ENCODE measurements at regions not wholly inside any gene's neighbourhood (a gene's known extent, or its start where the extent isn't known, plus 50 kb on each side); places are given as distances from the start of the nearest gene placed in this dataset.

DNA sequence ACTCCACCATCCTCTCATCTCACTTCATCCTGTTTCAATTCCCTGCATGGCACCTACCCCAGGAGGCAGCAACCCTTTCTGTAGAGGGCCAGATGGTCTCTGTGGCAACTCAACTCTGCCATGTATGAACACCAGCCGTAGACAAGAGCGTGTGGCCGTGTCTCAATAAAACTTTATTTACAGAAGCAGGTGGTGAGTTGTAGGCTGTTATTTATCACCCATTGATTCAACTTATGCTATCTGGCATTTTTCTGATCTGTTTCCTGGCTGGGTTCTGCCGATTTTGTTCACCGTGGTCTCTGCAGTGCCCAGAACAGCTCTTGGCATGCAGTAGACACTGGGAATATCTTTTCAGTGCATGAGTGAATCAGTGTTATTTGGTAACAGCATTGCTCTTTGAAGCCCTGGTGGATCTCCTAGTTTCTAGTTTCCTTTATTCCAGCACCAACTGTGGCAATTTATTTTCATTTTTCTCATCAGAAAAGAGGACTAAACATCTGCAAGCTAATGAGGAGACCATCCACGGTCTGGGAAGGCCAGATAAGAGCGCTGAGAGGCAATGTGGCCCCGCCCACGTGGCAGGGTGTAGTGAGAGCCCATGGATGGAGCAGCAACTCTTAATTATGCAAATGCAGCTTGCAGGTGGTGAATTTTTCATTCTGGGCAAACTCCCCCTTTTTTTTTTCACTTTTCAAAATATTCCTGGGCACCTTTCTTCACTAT, 77.9 kb downstream of the CTSL start:
- no peak for TF ChIP-seq POLR2A (IDR thresholded peaks at IDR 0.05)
- TF ChIP-seq, protein P1, sequence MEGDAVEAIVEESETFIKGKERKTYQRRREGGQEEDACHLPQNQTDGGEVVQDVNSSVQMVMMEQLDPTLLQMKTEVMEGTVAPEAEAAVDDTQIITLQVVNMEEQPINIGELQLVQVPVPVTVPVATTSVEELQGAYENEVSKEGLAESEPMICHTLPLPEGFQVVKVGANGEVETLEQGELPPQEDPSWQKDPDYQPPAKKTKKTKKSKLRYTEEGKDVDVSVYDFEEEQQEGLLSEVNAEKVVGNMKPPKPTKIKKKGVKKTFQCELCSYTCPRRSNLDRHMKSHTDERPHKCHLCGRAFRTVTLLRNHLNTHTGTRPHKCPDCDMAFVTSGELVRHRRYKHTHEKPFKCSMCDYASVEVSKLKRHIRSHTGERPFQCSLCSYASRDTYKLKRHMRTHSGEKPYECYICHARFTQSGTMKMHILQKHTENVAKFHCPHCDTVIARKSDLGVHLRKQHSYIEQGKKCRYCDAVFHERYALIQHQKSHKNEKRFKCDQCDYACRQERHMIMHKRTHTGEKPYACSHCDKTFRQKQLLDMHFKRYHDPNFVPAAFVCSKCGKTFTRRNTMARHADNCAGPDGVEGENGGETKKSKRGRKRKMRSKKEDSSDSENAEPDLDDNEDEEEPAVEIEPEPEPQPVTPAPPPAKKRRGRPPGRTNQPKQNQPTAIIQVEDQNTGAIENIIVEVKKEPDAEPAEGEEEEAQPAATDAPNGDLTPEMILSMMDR (IDR thresholded peaks at IDR 0.05 in 4 of 5, conservative IDR thresholded peaks at IDR 0.05 in 1 of 5) = no peak
